ENCODE measurements at regions not wholly inside any gene's neighbourhood (a gene's known extent, or its start where the extent isn't known, plus 50 kb on each side); places are given as distances from the start of the nearest gene placed in this dataset.

- no peak for TF ChIP-seq CTCF (IDR thresholded peaks at IDR 0.05; ENCODE audit: low read depth, low read length, poor library complexity, severe bottlenecking)
- no peak for TF ChIP-seq EZH2phosphoT487 (IDR thresholded peaks at IDR 0.05; ENCODE audit: borderline replicate concordance, low read length)
- Histone ChIP-seq H3K9me2 (replicated peaks; ENCODE audit: control insufficient read depth, low read length) (no peaks in the 10 kb centered on the region), H3K79me2 (ENCODE audit: control insufficient read depth, low read length) (no peaks in the 10 kb centered on the region), H4K20me1 (ENCODE audit: control insufficient read depth, insufficient read depth, low read depth, low read length) (no peaks in the 10 kb centered on the region), H3K27me3 (ENCODE audit: control insufficient read depth, low read length) (no peaks in the 10 kb centered on the region), H3K9me3 (ENCODE audit: control insufficient read depth, insufficient read depth, low read length) (no peaks in the 10 kb centered on the region), H3K36me3 (ENCODE audit: control insufficient read depth, low read length) (no peaks in the 10 kb centered on the region), H3K4me1 (ENCODE audit: control insufficient read depth, low read length) (no peaks in the 10 kb centered on the region), H3K4me2 (ENCODE audit: low read length) (no peak overlapping the region), H3K27ac (ENCODE audit: low read depth, low read length) (no peak overlapping the region), H3F3A (ENCODE audit: control insufficient read depth, insufficient read depth) (no peaks in the 10 kb centered on the region), H3K4me3 (ENCODE audit: low read length) (no peak overlapping the region)
These were observed 351.0 kb downstream of the ANKRD7 start for GRCh38 chr7:118575393-118575948.

- no peaks in the 10 kb centered on the region for H3K79me2 ChIP-seq (ENCODE audit: control insufficient read depth, low read length)
- no peaks in the 10 kb centered on the region for H3K27me3 ChIP-seq (ENCODE audit: control insufficient read depth, low read length)
These were observed 356.4 kb downstream of the ANKRD7 start for GRCh38 chr7:118580743-118581382.

GRCh38 chr7:118583641-118584040 lies 359.1 kb downstream of the ANKRD7 start:
- TF ChIP-seq CTCF (IDR thresholded peaks at IDR 0.05; ENCODE audit: low read depth, low read length, poor library complexity, severe bottlenecking) (no peak), EZH2phosphoT487 (IDR thresholded peaks at IDR 0.05; ENCODE audit: borderline replicate concordance, low read length) (no peak)
- H3K4me3 ChIP-seq (ENCODE audit: low read length), result no peak overlapping the region
- no peak overlapping the region for H3K4me2 ChIP-seq (ENCODE audit: low read length)
- H3K9me2 ChIP-seq (replicated peaks; ENCODE audit: control insufficient read depth, low read length), result no peaks in the 10 kb centered on the region
- no peaks in the 10 kb centered on the region for H3F3A ChIP-seq (ENCODE audit: control insufficient read depth, insufficient read depth)
- no peaks in the 10 kb centered on the region for H3K27me3 ChIP-seq (ENCODE audit: control insufficient read depth, low read length)
- H3K79me2 ChIP-seq (ENCODE audit: control insufficient read depth, low read length), result no peaks in the 10 kb centered on the region
- no peaks in the 10 kb centered on the region for H3K4me1 ChIP-seq (ENCODE audit: control insufficient read depth, low read length)
- no peaks in the 10 kb centered on the region for H3K36me3 ChIP-seq (ENCODE audit: control insufficient read depth, low read length)
- H4K20me1 ChIP-seq (ENCODE audit: control insufficient read depth, insufficient read depth, low read depth, low read length), result no peaks in the 10 kb centered on the region
- H3K9me3 ChIP-seq (ENCODE audit: control insufficient read depth, insufficient read depth, low read length), result 0 out of 2 replicates have a peak, but pooled peaks cover 6% of the 10 kb centered on the region
- H3K27ac ChIP-seq (ENCODE audit: low read depth, low read length), result no peak overlapping the region

More at GRCh38 chr7:118580743-118581382, 356.4 kb downstream of the ANKRD7 start:
- Histone ChIP-seq H3K9me3 (ENCODE audit: control insufficient read depth, insufficient read depth, low read length) (no peaks in the 10 kb centered on the region), H3F3A (ENCODE audit: control insufficient read depth, insufficient read depth) (no peaks in the 10 kb centered on the region), H3K27ac (ENCODE audit: low read depth, low read length) (no peak overlapping the region), H4K20me1 (ENCODE audit: control insufficient read depth, insufficient read depth, low read depth, low read length) (no peaks in the 10 kb centered on the region), H3K4me2 (ENCODE audit: low read length) (no peak overlapping the region), H3K4me3 (ENCODE audit: low read length) (no peak overlapping the region), H3K9me2 (replicated peaks; ENCODE audit: control insufficient read depth, low read length) (no peaks in the 10 kb centered on the region), H3K4me1 (ENCODE audit: control insufficient read depth, low read length) (no peaks in the 10 kb centered on the region), H3K36me3 (ENCODE audit: control insufficient read depth, low read length) (no peaks in the 10 kb centered on the region)
- TF ChIP-seq EZH2phosphoT487 (IDR thresholded peaks at IDR 0.05; ENCODE audit: borderline replicate concordance, low read length) (no peak), CTCF (IDR thresholded peaks at IDR 0.05; ENCODE audit: low read depth, low read length, poor library complexity, severe bottlenecking) (no peak)

Data from DOHH2 (cell line).